Esophagus muscularis mucosa (tissue), 4 donors: ENCODE measurements at regions not wholly inside any gene's neighbourhood (a gene's known extent, or its start where the extent isn't known, plus 50 kb on each side); places are given as distances from the start of the nearest gene placed in this dataset.

Experiments
- DNase-seq: peaks from one replicate; pipeline ENCODE4 v3.0.0-alpha.2; 2017; ENCODE audit errors: extremely low spot score
- H3K27ac ChIP-seq, 4 donors: fragments of 200-600 bp; sonication (generic); replicated peaks in 1 of 4; 1 replicate in 3 of 4; 2 replicates in 1 of 4; pipeline ENCODE4 v1.5.1; 2016 to 2019; ENCODE audit warnings: mild to moderate bottlenecking in 1 of 4
- H3K27me3 ChIP-seq, 4 donors: fragments of 200-600 bp; sonication (generic); one replicate each; pipeline versions ENCODE4 v1.5.1 to v1.6.0; 2016 to 2019
- H3K36me3 ChIP-seq, 4 donors: fragments of 200-600 bp; sonication (generic); one replicate each; pipeline ENCODE4 v1.5.1; 2016 to 2019
- H3K4me1 ChIP-seq, 4 donors: fragments of 200-600 bp; sonication (generic); one replicate each; pipeline ENCODE4 v1.5.1; 2016 to 2019
- H3K4me3 ChIP-seq, 4 donors: fragments of 200-600 bp; sonication (generic); 1 replicate in 2 of 4; 2 replicates in 2 of 4; pipeline ENCODE4 v1.5.1; 2016 to 2019; ENCODE audit warnings: mild to moderate bottlenecking in 4 of 4, moderate library complexity in 1 of 4
- H3K9me3 ChIP-seq, 4 donors: fragments of 200-600 bp; sonication (generic); 1 replicate in 3 of 4; 2 replicates in 1 of 4; pipeline ENCODE4 v1.5.1; 2016 to 2019
- CTCF ChIP-seq, 3 experiments: fragments of 200-600 bp in 2 of 3; fragments of 450-650 bp in 1 of 3; sonication (generic) in 2 of 3; IDR thresholded peaks; one replicate each; pipeline ENCODE4 v1.5.1; 2017 to 2019; ENCODE audit warnings: antibody characterized with exemption in 3 of 3, mild to moderate bottlenecking in 2 of 3, moderate library complexity in 1 of 3
- EP300 ChIP-seq: sonication (generic); formaldehyde crosslinking; IDR thresholded peaks from one replicate; pipeline ENCODE4 v1.6.1; 2017; ENCODE audit warnings: antibody characterized with exemption
- POLR2A ChIP-seq: fragments of 450-650 bp; IDR thresholded peaks from one replicate; pipeline ENCODE4 v1.6.1; 2017; ENCODE audit warnings: antibody characterized with exemption, moderate library complexity, mild to moderate bottlenecking, low read depth
- POLR2AphosphoS5 ChIP-seq, 2 donors: sonication (generic); formaldehyde crosslinking; IDR thresholded peaks; one replicate each; pipeline ENCODE4 v1.6.1; 2017; ENCODE audit warnings: antibody characterized with exemption in 2 of 2
- WGBS: methylation state at CpG from one replicate; pipeline ENCODE4 v1.1.5; 2018; 5-methylcytosine and 5-hydroxymethylcytosine counted together
- intact Hi-C: fragments of 100-400 bp; cut with DNase I; formaldehyde crosslinking; loops from one replicate; pipeline ENCODE4 v1.15.1; 2023

- no peaks in the 10 kb centered on the region for H3K9me3 ChIP-seq
- WGBS, result no CpG with 5 or more reads among the region's 10 CpGs
- DNase-seq, result no peak
- no peak overlapping the region for H3K4me3 ChIP-seq
- no peak for TF ChIP-seq EP300
- TF ChIP-seq POLR2AphosphoS5 (IDR thresholded peaks at IDR 0.05), result peak; percentile 39 to 52
- intact Hi-C loops, result no loop called here
- H3K36me3 ChIP-seq, result no peaks in the 10 kb centered on the region
- peaks cover 0 to 40% (median 21%) of the 10 kb centered on the region in 4 donors for H3K4me1 ChIP-seq
- H3K27ac ChIP-seq, result no peak overlapping the region
- no peaks in the 10 kb centered on the region for H3K27me3 ChIP-seq
Observed at GRCh38 chr7:131623154-131623553, 66.7 kb upstream of the PODXL start.

GRCh38 chr7:131621652-131622051 lies 65.2 kb upstream of the PODXL start:
- no peak for TF ChIP-seq CTCF (IDR thresholded peaks at IDR 0.05)
- no peak for TF ChIP-seq POLR2A
- no peak for TF ChIP-seq POLR2AphosphoS5 (IDR thresholded peaks at IDR 0.05)
- no peak for TF ChIP-seq EP300
- intact Hi-C loops, result no loop called here
- Histone ChIP-seq H3K4me1 (peaks cover 0 to 37% (median 18%) of the 10 kb centered on the region in 4 donors), H3K36me3 (no peaks in the 10 kb centered on the region), H3K27ac (peak overlapping the region in 1 of 4 donors; percentile 3), H3K27me3 (no peaks in the 10 kb centered on the region), H3K4me3 (no peak overlapping the region), H3K9me3 (no peaks in the 10 kb centered on the region)
- 62% methylated on average over 2 of the region's 2 CpGs for WGBS
- DNase-seq, result no peak

DNA sequence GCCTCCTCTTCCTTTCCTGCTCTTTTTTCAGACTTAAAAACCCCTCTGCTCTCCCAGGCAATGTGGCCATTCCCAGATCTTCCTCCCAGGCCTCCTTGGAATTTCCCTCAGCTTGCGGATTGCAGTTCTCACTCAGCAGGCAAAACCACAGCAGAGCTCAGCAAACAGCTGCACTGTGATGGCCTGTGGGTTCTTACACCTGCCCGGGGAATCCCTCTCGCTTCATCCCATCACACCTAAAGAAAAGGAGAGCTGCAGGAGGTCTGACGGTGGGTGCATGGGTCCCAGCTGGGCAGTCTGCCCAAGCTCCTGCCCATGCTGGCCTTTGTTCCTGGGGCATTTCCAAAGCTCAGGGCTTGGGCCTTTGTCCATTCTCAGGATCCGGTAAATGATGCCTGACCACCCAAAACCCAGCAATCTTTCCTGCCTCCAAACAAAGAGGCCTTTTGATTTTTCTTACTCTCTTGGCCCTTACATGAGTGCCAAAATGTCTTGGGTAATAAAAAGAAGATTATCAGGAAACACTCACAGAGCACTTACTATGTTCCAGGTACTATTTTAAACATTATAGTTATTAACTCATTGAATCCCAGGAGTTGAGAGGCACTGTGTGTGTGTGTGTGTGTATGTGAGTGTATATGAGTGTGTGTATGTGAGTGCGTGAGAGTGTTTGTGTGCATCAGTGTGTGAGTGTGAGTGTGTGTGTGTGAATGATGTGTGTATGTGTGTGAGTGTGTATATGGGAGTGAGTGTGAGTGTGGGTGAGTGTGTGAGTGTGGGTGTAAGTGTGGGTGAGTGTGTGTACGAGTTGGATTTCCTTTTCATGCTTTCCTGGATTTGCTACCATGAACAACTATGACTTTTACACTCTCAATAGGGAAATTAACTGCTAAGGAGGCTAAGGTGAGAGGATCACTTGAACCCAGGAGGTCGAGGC lies 64.5 kb upstream of the PODXL start:
- Histone ChIP-seq H3K4me3 (no peak overlapping the region), H3K36me3 (no peaks in the 10 kb centered on the region), H3K27ac (peak overlapping the region in 2 of 4 donors; percentile 3 to 7), H3K9me3 (no peaks in the 10 kb centered on the region), H3K4me1 (peaks cover 0 to 31% (median 12%) of the 10 kb centered on the region in 4 donors), H3K27me3 (no peaks in the 10 kb centered on the region)
- TF ChIP-seq CTCF (IDR thresholded peaks at IDR 0.05), result no peak
- no peak for TF ChIP-seq POLR2AphosphoS5 (IDR thresholded peaks at IDR 0.05)
- no peak for TF ChIP-seq EP300
- TF ChIP-seq POLR2A, result no peak
- intact Hi-C loops, result no loop called here
- DNase-seq, result no peak
- 82% methylated on average over 7 of the region's 8 CpGs for WGBS

- Histone ChIP-seq H3K27ac (no peak overlapping the region), H3K9me3 (no peaks in the 10 kb centered on the region), H3K4me3 (no peak overlapping the region), H3K4me1 (peaks cover 0 to 31% (median 6%) of the 10 kb centered on the region in 4 donors), H3K27me3 (no peaks in the 10 kb centered on the region), H3K36me3 (no peaks in the 10 kb centered on the region)
- DNase-seq, result no peak
- no peak for TF ChIP-seq POLR2AphosphoS5 (IDR thresholded peaks at IDR 0.05)
- TF ChIP-seq POLR2A, result no peak
- no peak for TF ChIP-seq EP300
- TF ChIP-seq CTCF (IDR thresholded peaks at IDR 0.05), result no peak
- intact Hi-C loops, result no loop called here
- WGBS, result 73% methylated on average over 10 of the region's 10 CpGs
Observed at GRCh38 chr7:131619336-131620305, 63.2 kb upstream of the PODXL start.

DNA sequence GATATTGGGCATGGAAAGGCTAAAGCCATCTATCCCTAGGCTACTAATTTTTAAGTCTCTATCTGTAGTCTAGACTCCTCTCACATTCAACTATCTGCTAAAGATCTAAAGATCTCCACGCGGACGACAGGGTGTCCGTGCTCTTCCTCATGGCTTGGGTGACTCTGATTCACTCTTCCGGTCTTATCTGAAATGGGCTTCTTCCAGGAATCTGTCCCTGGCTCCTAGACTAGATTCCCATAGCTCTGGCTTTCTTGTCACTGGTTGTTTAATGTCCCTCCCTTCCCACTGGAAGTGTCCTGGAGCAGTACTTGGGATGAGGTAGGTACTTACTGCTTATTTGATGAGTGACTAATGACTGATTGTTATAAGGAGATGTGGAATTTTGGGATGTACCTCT lies 62.0 kb upstream of the PODXL start:
- no peak overlapping the region for H3K27ac ChIP-seq
- no peaks in the 10 kb centered on the region for H3K36me3 ChIP-seq
- WGBS, result 87% methylated on average over 5 of the region's 5 CpGs
- H3K27me3 ChIP-seq, result no peaks in the 10 kb centered on the region
- no peak overlapping the region for H3K4me3 ChIP-seq
- H3K4me1 ChIP-seq, result peaks cover 0 to 26% (median 2%) of the 10 kb centered on the region in 4 donors
- no peak for DNase-seq
- no peaks in the 10 kb centered on the region for H3K9me3 ChIP-seq
- no peak for TF ChIP-seq EP300
- no peak for TF ChIP-seq CTCF (IDR thresholded peaks at IDR 0.05)
- no peak for TF ChIP-seq POLR2A
- TF ChIP-seq POLR2AphosphoS5 (IDR thresholded peaks at IDR 0.05), result no peak
- intact Hi-C loops, result no loop called here
